Medulla oblongata (tissue), 1 donor: ENCODE measurements at regions not wholly inside any gene's neighbourhood (a gene's known extent, or its start where the extent isn't known, plus 50 kb on each side); places are given as distances from the start of the nearest gene placed in this dataset.

Experiments used
- DNase-seq: peaks from one replicate; pipeline ENCODE4 v3.0.0-alpha.2; 2015; ENCODE audit errors: extremely low spot score

DNA sequence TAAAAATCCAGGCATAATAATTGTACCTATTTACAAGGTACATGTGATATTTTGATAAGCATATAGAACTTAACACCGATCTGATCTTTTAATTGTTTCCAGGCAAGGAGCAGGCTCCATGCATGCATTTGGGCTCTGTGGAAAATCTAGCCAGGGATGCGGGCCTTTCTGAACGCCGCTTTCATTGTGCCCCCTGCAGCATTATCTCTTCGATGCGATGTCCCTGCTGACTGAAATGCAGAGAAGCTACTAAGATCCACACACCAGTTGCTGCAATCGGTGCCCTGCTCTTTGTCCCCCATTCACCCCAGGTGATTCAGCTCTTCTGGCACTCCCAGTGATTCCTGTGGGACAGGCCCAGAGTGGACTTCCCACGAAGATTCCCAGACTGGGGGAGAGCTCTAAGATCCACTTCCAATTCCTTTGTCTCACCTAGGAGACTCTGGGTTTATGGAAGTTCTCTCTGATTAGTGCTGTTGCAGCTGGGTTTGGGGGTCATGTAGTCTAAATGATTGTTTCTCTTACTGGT is 254.3 kb upstream of the AGA start:
- no peak for DNase-seq

DNA sequence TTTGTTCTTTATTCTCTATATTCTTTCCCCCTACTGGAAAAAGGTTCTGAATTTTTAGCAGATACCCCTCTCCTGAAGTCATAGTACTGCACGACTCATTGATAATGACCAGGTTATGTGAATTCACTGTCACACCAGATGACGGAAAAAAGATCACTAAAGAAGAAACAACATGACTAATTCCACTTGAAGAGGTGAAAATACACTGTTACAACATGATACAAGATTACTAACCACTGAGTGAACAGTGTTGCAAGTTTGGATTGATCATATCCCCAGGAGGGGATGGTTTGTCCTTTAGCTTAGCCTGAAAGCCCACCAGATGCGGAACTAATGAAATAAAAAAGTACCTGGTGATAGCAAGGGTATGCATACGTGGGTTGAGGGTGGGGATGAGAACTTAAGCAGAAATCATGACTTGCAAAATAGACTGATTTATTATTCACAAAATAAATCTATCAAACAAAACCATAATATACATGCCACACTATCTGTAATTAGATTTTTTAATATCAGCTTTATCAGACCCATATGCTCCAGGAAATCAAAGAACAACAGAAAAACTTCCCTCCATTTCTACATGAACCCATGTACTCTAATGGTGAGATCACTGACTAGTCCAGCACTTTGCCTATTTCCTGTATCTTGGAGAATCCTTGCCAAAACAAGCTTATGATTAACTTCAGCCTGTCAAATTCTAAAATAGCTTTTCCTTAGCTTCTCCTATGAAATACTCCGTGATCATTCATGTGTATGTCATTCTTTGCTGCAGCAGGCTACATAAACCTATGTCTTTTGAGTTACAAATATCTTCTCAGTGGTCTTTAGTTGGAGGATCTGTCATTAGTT is 257.4 kb upstream of the AGA start:
- no peak for DNase-seq

DNA sequence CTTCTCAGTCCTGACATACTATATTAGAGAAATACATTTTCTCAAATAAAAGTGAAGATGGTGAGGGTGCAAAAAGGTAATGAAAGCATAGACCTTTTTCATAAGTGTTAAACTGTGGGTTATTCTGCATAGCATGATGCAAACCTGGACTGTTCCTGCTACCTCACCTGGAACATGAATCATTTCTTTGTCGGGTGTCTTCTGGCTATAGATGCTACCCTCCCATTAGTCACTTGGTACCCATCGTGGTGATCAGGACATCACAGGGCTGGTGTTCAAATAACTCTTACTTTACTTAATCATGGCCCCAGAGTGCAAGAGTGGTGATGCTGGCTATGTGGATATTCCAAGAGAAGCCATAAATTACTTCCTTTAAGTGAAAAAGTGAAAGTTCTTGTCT is 264.7 kb upstream of the AGA start:
- no peak for DNase-seq

DNA sequence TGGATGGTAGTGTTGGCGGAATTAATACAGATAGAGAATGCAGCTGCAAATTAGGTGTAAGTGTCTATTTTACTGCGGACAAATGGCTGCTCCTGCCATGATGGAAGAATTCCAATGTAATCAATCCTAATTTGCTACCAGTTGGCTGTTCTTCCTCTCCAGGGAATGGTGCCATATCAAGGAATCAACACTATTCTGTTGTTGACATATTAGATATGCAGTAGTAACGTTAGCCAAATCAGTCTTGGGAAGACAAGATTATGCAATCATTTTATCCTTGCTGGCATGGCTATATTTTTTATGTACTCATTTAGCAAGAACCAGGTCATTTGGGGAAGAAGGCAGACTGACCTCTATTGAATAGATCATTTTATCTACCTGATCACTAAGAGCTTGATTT is 271.2 kb upstream of the AGA start:
- DNase-seq, result no peak

DNA sequence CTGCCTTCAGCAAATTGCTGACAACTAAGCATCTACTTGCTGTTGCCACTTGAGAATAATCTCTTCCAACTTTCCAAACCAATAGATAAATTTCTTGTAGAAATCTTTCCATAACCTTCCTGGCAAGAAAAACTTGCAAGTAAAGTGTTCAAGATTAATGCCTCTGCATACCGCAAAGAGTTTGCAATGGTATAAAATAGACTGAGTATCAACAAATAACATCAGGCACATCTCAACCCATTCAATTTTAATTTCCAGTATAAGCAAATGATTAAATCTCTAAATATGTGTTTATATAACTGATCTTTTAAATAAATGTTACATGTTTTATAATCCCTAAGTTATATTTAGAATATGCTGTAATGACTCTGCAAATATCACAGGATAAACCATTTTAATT is 275.2 kb upstream of the AGA start:
- DNase-seq, result no peak

DNA sequence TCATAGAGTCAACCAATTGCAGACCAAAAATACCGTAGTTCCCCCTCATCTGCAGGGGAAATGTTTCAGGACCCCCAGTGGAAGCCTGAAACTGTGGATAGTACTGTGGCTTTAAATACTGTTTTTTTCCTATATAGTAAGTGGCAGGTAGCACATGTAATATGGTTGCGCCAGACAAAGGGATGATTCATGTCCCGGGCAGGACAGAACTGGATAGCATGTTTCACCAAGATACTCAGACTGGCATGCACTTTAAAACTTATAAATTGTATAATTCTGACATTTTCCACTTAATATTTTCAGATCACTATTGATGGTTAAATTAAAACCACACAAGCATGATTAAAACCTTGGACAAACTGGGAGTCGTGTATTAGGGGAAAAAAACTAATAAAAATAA is 276.3 kb upstream of the AGA start:
- DNase-seq, result no peak

DNA sequence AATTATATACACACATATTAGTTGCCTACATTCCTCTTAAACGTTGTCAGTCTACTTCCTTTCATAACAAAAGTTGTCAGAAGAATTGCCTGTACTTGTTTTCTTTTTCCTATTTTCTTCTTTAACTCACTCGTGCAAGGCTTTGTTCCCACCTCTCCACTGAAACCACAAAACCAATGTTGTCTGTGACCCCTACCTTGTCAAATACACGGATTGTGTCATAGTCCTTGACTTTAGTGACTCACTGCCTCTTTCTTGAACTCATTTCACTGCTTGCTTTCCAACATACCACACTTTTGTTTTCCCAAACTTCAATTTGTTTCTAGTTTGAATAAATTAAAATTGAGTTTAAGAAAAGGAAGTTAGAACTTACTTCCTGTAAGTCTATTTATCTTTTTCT is 283.9 kb upstream of the AGA start:
- no peak for DNase-seq

DNA sequence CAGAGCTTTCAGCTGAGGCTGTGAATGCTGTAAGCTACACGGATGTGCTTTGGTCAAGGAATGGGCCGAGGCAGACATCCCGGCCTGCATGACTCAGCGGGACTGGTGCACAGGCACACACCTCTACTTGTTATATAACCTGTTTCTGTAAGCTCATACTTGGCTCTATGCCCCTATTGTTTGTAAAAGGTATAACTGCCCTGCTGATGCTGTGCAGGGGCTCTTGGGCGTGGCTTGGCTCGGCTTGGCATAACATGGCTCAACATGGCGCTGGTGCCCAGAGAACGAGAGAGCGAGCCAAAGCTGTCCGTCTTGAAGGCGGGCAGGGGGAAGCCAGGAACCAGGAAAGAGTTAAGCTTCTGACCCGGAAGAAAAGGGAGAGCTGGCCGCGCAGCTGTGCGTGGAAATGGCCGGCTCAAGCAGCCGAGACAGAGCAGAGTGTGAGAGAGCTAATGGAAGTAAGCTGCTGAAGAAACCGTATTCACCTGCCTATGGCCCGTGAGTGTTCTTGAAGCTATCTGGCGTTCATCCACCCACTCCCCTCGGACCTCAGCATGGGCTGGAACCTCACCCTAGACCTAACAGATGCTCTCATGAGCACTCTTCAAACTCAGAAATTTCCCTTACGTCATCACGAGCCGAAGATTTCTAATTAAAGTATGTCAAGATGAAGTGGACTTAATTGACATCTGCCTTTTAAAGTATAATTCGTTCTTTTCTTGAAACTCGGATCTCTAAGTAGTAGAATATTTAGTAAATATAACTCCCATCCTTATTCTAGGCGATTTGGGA is 286.3 kb upstream of the AGA start:
- DNase-seq, result no peak

DNA sequence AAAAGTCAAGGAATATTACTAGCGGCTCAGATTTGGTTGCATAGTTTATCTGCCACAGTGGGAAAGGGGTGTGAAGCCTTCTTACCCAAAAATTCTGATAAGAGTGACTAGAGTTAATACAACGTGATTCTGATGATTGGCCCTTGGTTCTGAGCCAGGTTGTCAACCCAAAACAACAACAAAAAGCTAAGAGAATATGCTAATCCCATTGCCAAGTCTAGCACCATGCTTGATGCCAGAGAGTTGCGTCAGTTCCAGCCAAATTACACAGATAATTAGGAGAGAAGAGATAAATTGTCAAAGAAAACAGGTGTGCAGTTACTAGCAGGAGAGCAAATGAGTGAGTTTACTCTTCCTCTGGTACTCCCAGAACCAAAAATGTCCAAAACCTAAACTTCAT is 287.4 kb upstream of the AGA start:
- no peak for DNase-seq

DNA sequence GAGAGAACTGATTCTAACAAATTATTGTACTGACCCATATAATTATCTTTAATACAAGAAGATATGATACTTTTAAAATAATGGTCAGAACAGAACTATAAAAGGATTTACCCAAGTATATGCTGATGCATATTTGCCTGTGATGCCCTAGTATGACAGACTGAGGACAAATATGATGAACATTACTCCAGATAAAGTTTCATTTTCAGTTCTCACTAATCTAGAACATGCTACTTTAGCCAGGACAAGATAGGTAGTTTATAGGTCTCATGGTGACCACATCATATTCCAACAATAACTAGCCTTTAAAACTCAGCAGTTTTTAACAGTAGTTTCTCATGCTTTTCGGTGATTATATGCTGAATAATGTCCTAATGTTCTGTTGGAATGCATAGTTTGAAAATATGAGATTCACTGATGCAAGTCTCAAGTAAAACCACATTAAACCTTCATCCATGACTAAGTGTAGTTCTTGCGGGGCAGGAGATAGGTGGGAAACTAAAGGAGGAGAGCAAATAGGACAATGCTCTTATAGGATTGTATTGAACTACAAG is 295.2 kb upstream of the AGA start:
- no peak for DNase-seq

DNA sequence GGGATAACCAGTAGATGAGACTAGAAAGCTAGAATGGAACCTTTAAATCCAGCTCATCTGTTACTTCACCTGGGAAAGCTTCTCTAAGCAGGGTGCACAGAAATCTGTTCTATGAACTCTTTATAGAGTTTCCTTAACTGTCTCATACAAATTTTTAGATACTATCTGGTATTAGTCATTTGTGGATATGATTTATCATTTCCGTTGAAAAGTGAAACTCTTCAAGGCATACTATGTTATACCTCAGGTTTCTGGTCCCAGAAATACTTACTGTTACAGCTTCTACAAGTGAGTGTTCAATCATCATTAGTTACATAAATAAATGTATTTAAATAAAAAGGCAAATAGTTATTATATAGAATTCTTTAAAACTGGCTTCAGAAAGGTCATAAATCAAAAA is 298.3 kb upstream of the AGA start:
- no peak for DNase-seq

DNA sequence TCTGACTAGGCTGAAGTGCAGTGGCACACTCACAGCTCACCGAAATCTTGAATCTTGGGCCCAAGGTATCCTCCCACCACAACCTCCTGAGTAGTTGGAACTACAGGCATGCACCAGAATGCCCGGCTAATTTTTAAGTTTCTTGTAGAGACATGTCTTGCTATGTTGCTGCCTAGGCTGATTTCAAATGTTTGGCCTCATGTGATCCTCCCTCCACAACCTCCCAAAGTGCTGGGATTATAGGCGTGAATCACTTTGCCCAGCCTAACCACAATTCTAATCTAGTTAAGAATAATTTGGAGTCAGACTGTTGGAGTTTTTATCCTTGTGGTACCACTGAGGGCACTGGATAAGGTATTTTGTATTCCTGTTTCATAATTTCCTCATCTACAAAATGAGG is 317.5 kb upstream of the AGA start:
- DNase-seq, result no peak

DNA sequence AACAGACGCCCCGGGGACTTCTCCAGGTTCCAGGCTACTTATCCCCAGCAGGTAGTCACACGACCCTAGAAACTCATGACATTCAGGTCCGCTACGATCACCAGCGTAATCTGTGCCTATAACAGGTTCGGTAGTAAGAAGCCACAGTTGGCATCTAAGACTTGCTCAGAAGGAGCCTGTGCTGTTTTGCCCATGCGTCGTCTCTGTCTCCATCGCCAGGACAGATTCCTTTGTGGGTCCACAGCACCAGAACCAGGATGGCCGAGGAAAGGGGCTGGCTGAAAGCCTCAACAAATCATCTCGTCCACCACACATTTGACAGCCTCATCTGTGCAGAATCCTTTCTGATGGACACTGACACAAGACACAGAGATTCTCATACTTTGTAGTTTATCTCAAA is 319.5 kb upstream of the AGA start:
- no peak for DNase-seq

DNA sequence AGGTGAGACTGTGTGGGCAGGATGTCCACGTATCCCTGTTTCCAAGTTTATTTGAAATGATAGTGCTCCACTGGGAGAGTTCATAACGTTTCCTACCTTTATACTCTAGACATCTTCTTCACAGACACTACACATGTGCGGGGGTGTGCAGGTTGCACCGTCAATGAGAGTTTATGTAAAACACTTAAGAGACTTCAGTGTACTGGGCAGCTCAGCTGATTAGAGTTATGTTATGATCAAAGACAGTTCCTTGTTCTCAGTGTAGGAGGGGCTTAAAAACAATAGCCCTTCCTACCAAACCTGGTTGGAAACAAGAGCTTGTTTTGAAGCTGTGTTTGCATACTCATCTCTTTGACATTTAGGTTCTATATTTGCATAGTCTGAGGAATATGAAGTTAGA is 326.9 kb upstream of the AGA start:
- no peak for DNase-seq

DNA sequence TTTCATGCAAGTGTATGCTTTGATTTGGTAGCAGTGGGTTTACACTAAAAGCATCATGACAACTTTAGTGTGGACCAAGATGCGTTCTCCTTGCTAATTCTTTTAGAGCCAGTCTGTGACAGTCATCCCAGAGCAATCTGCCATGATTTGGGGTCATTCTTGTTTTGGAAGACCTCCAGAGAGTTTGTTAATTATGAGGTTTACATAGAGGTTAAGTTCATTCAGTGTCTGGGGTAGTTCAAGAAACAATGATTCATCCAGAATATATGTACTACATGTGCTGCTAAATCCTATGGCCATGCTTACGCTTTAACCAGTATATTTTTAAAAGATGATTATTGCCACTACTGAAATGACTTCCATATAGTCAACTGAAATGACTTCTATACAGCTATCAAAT is 328.5 kb upstream of the AGA start:
- DNase-seq, result no peak

DNA sequence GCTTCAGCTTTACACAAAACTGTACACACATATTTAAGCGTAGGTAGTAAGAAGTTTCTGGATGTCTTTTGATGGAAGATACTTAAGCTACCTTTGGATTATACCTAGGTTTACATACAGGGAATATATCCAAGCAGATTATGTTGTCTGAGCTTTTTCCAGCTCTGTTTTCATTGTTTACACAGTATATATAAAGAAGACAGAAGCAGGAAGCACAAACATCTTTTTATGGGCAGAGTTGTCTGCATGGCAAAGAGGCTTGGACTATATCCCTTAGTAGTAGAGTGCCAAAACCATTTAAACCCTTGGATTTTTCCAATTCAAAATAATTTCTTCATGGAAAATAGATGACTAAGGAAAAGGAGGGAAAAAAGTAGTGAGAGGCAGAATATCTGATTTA is 329.4 kb upstream of the AGA start:
- DNase-seq, result no peak

DNA sequence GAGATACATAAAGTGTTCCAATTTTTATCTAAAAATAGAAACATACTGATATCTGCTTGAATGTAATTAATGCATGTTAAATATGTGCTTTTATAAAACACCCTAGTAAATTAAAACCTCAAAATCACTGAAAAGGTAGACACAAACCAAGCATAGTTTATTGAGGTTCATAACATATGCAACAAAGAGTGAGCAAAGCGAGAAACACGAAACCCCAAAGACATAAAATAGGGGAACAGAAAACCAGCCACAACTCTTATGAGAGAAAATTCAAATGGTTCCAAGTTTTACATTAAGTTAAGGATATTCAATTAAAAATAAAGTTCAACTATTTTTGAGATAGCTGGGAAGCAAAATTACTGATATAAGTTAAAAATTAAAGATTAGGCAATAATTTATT is 336.4 kb upstream of the AGA start:
- DNase-seq, result no peak

DNA sequence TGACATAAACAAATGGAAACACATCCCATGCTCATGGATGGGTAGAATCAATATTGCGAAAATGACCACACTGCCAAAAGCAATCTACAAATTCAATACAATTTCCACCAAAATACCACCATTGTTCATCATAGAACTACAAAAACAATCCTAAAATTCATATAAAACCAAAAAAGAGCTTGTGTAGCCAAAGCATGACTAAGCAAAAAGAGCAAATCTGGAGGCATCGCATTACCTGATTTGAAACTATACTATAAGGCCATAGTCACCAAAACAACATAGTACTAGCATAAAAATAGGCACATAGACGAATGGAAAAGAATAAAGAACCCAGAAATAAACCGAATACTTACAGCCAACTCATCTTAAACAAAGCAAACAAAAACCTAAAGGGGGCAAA is 342.8 kb upstream of the AGA start:
- no peak for DNase-seq

DNA sequence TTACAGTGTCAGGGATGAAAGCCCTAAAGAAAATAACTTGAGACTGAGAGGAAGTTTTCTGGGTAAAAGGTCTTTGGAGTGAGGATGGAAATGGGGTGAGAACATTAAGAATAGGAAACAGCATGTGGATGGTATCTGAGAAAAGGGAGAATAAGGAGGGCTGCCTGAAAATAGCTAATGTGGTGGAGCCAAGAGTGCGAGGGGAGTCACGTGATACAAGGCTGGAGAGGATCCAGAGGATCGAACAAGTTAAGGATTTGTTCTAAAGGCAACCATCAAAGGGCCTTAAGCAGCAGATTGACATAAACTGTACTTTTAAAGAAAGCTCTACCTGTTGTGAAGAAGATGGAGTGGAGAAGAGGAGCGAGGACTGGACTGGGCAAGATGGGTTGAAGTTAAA is 347.4 kb upstream of the AGA start:
- DNase-seq, result no peak

DNA sequence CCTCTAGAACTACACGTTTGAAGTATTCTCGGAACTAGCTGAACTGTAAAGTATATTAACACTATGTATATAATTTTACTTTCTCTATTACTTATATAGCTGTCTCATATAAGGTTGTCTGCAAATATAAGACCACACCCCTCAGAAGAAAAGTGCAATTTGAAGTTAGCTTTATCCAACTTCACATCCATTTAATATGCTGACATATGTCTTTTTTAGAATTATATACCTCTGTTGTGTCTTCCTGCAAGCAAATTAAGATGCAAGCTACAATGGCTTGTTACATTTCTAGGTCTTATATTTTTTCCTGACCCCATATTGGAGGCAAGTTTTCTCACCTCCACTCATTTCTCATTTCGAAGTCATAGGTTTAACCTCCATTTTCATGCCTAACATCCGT is 349.0 kb upstream of the AGA start:
- no peak for DNase-seq

DNA sequence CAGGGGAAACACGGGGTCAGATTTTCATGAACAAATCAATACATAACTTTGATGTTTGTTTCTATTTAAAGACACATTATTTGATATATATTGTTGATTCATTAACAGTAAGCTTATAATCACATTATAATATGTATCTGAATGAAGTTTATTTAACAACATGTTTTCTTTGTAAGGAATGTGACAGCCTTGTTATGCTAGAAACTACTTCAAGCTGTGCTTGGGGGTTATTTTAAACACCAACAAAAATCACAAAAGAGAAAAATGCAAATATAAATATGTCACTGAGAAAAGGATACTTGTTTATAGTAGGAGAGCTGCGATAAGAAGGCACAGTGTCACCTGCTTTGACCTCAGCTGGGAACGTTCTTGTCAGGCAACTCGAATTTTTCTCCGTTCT is 354.6 kb upstream of the AGA start:
- no peak for DNase-seq

DNA sequence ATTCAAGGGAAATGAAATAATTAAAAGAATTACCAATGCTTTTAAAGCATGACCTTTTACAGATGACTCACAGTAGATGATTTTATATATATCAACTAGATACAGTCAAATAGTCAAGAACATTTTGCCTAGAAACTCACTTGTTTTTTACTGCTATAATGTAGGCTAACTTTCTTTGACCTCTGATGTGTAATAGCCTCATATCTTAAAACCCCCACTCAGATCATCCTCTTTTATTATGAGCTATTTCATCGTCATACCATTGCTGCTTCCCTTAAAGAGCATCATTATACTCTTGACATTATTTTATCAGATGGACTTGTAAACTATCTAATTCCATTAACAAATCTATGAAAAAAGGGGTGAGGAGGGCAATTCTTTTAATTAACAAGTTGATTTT is 355.9 kb upstream of the AGA start:
- DNase-seq, result no peak

DNA sequence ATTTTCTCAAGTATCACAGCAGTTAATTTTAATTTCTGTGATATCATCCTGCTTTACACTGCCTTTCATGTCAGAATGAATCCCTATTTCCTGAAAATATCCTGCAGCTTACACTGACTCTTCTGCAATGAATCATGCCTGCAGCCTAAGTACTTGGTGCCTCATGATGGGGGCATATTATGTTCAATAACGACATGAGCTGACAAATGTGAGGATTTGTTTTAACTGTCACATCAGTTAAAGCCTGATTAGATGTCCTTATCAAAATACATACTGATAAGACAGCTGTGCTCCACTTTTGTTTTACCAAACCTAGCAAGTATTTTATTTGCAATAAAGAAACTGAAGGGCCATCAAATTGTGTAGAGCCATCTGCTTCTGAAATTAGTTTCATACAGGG is 359.9 kb upstream of the AGA start:
- no peak for DNase-seq
